Left cardiac atrium (tissue), 4 donors: ENCODE measurements at regions not wholly inside any gene's neighbourhood (a gene's known extent, or its start where the extent isn't known, plus 50 kb on each side); places are given as distances from the start of the nearest gene placed in this dataset.

Experiments
- ATAC-seq, 2 donors: fragments of 200-7000 bp; cut with Tn5 transposase; one replicate each; pipeline ENCODE4 v1.9.1; 2020; ENCODE audit warnings: mild to moderate bottlenecking in 2 of 2, moderate library complexity in 2 of 2
- DNase-seq: peaks from one replicate; pipeline ENCODE4 v3.0.0-alpha.2; 2020
- intact Hi-C, 2 donors: fragments of 100-400 bp; cut with DNase I; formaldehyde crosslinking; loops; one replicate each; pipeline versions ENCODE4 v1.14.1 to v1.15.1; 2022 to 2023
- donor health status: DM: no; HTN: yes; CAD: no.
- donor health status: DM: no; HTN: yes; CAD: no; lungs with severe emphysema.
- donor health status: DM: yes; HTN: yes; CAD: no.
- donor health status: Dilated cardiomyopathy.

DNA sequence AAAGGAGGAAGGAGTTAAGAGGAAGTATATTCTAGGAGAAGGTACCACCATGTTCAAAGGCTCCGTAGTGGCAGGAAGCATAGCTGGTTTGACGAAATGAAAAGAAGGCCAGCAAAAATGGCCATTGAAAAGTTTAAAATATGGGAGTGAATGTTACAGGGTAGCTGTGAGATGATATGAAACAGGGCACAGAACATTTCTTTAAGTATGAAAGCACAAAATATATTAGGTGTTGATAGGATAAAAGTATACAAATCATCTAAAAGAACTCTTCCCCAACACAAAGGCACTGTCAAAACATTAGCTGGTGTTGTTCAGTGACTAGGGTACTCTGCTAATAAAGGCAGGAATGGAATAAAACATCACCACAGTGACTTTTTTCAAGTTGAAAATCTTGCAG is 216.2 kb downstream of the LRRN1 start:
- DNase-seq = no peak
- intact Hi-C loops = no loop called here
- no peak for ATAC-seq

DNA sequence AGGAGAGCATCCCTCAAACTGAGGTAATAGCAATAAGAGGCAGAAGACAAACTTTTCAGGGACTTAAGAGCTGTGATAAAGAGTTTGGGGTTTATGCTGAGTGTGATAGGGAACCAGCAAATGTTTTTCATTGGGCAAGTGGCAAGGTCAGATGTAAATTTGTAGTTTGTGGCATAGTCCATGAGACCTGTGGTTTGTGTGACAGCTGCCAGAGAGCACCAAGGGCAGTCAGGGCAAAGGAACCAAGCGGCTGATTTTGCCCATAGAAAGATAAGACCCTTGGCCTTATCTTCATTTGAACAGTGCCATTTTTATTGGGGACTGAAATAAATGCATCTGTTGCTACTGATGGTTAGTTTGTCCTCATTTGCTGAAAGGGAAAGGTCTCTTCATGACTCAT is 220.3 kb downstream of the LRRN1 start:
- ATAC-seq (no peak), DNase-seq (no peak)
- intact Hi-C loops = no loop called here

DNA sequence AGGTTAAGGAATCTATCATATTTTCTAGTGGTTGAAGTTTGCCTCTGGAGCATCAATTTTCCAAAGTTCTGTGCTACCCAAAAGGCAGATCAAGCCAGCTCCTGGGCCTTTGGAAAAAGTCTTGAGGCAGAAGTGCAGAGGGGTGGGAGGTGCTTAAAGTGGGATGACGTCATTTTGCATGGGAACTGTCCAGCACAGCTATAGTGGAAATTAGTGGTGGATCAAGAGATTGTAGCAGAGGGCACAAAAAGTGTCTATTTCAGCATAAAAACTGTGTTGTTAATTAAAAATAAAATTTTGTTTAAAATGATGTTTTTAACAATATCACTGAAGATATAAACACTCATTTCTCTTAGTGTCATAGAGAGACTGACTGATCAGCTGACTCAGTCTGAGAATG is 221.9 kb downstream of the LRRN1 start:
- intact Hi-C loops = no loop called here
- ATAC-seq (no peak), DNase-seq (no peak)

DNA sequence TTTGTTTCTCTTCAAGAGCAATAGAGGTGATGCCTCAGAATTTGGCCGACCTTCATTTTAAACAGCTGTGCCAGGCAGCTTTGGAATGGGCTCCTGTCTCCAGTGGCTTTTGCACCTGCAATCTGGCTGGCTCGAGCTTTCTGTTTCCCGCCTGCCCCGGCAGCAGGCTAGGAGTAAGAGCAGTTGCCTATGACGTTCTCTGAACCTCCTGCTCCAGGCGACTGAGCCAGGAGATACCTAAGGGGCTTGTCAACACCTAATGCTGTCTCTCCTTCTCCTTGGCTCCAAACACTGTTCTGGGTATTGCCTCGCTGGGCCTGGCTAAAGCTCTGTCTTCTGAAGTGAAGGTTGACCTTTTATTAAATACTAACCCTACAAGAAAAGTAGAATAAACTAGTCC is 229.9 kb downstream of the LRRN1 start:
- intact Hi-C loops = no loop called here
- ATAC-seq (peak; percentile 76 to 91), DNase-seq (peak; percentile 32)

DNA sequence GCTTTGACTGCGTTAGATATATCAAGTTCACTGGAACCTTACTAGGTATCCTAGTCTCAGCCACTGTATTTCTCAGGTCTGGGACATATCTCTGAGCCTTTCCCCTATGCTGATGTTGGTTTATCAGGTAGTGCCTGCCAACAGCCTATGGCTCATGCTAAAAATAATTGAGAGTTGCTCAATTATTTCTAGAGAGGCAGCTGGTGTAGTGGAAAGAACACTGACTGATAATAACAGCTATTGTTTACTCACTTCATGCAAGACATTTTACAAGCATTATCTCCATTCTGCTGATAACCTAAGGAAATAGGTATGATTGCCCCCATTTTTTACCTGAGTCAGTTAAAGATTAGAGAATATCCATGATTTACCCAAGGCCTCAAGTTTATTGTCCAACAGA is 231.4 kb downstream of the LRRN1 start:
- DNase-seq (no peak), ATAC-seq (no peak)
- intact Hi-C loops = no loop called here

DNA sequence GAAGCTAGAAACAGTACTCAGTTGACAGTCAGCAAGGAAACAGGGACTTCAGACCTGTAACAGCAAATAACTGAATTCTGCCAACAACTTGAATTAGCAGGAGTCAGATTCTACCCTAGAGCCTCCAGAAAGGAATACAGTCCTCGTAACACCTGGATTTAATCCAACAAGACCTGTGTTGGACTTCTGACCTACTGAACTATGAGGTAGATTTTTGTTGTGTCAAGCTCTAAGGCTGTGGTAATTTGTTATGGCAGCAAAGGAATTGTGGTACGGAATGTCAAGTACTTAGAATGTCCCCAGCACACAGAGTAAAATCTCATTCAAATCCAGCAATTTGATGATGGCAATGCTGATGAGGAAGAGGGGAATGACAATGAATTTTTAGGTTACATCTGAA is 234.1 kb downstream of the LRRN1 start:
- ATAC-seq (no peak), DNase-seq (no peak)
- intact Hi-C loops = no loop called here

DNA sequence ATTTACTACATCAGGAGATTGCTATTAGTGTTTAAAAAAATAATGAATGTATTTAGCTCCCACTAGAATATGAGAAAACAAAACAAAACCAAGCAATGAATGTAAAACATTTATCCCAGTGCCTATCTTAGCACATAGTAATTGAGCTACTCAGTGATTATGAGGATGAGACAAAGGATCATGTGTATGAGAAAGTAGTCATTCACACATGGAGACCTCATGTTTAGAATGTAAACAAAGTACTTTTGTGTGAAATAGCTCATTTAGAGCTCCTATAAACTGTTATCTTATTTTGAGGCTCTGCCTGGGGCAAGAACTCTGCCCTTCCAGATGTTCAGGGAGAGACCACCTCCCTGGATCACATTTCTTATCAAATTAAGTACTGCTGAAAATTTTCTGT is 236.8 kb downstream of the LRRN1 start:
- intact Hi-C loops = no loop called here
- ATAC-seq (no peak), DNase-seq (no peak)

DNA sequence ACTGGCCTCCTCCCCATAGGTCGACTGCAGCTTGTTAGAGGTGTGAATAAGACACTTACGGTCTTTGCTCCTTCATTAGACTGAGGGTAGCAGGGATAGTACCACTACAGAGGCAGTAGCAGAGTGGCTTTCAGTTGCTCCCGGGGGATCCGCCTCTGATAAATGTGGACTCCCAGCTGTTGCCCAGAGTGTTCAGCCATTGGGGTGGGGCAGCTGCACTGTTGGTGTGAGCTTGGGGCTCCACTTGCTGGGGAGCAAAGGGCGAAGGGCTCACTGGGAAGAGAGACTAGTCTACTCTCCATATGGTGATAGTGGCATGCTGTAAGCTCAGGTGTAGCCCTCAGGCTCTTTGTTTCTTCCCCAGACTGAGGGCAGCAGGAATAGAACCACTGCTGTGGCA is 239.1 kb downstream of the LRRN1 start:
- ATAC-seq (no peak), DNase-seq (no peak)
- intact Hi-C loops = no loop called here

DNA sequence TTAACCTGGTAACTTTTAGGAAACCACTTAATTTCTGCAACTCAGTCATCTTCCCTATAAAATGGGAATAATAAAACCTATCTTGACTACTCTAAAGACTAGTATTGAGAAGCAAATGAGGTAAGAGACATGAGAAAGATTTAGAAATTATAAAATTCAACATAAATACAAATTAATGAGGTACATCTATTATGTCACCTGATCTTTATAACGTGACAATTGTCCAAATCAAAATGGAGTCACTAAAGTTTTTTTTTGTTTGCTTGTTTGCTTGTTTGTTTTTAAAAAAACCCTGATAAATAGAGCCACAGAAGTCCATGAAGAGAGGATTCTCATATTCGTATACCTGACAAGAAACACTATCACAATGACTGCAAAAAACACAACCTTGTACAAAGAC is 242.8 kb downstream of the LRRN1 start:
- no peak for DNase-seq
- intact Hi-C loops = no loop called here
- no peak for ATAC-seq

DNA sequence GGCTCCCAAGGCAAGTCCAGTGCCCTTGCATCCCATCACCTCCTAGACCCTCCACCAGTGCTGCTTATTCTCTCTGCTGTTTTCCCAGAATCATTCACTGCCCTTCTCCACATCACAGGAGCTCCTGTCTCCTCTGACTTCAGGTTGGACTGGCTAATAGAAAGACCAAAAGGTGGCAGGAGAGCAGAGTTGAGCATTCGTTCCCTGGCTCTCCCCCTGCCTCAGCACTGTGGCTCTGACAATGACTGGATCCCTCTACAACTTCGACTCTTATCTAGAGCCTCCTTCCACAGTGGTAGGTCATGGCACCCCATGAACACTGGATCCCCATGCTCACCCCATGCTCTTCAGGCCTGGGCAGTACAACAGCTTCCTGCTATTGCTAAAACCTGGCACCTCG is 243.6 kb downstream of the LRRN1 start:
- intact Hi-C loops = no loop called here
- no peak for ATAC-seq
- DNase-seq = no peak

DNA sequence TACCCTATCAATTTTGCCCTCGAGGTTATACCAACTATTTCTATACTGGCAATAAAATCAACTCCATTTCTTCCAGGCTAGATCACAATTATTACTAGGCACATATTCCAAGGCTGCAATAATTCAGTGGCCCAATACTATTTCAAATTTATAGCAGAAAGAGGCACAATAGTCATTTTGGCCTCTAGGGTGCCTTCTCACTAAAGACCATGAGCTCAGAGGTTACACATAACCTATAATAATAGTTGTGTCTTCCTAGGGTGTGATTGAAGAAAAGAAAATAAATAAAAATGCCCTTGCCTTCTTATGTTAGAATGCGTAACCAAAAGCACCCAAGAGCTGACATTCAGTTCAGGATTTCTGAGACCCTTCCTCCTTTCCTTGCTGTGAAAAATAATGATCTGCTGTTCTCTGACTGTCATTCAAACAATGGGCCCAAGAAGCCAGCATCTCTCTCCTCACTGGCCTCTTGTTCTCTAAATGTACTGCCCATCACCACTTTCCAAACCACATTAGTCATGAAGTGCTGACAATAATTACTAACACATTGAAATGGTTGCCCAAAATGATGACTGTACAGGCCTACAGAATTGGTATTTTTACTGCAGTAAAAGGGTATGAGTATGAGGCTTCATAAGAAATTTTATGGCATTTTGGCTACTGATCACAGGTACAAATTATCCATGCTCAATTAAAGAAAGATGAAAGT is 244.8 kb downstream of the LRRN1 start:
- ATAC-seq = peak in 1 of 2 donors; percentile 54
- intact Hi-C loops = no loop called here
- DNase-seq = no peak

DNA sequence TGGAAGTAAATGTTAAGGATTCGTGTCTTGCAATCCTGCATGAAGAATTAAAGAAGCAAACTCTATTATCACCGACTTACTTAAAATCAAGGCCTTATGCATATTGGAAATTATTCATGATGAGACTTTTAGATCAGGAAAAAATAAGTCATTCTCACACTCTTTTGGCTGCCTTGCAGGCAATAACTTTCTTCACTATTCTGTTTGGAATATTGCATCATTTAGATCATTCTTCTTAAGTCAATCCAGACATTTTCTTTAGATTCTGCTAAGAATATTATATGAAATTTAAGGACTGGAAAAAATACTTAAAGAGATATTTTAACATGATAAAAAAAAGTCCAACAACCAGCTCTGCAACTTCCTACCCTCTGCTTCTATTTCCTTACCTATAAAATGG is 245.4 kb downstream of the LRRN1 start:
- intact Hi-C loops = no loop called here
- no peak for ATAC-seq

DNA sequence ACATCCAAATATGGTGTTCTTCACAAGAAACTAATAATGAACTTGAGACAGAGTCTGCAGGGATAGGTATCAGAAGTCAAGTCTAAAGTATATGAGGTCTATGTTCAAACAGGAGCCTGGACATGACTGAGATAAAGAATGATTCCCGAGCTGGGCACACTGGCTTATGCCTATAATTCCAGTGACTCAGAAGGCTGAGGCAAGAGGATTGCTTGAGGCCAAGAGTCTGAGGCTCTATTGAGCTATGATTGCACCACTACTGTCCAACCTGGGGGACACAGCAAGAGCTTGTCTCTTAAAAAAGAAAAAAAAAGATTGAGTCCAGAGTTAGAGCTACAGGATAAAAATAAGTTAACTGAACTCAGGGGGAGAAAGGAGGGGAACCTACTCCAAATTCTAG is 246.5 kb downstream of the LRRN1 start:
- ATAC-seq = no peak

More for the DNA sequence above, 245.4 kb downstream of the LRRN1 start:
- no peak for DNase-seq

DNA sequence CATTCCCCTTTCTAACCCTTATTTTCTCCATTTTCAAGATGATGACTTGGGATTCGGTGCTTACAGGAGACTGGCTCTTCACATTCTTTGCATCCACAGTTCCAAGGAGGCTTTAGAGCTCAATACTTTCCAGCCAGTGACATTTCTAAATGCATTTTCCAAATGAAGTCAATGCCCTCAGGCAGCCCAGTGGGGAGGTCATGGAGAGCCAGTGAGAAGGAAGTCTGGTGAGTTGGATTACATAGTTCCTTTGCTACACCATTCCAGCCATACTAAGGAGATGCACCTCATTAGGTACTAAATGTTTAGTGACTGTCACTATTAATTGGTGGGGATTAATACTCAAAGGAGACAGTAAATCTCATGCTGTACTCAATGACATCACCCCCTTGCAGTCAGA is 248.1 kb downstream of the LRRN1 start:
- ATAC-seq (no peak), DNase-seq (no peak)
- intact Hi-C loops = no loop called here

More for the DNA sequence above, 246.5 kb downstream of the LRRN1 start:
- DNase-seq = no peak
- intact Hi-C loops = no loop called here

DNA sequence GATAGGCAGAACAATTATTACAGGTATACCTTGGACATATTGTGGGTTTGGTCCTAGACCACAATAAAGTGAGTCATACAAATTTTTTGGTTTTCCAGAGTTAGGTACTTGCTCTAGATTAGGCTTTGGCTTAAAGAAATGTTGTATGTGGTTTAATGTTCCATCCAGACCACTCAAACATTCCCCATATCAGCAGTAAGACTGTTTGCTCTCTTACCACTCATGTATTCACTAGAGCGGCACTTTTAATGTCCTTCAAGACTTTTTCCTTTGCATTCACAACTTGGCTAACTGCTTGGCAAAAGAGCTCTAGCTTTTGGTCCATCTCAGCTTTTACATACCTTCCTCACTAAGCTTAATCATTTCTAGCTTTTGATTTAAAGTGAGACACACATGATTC is 250.5 kb upstream of the SETMAR start:
- ATAC-seq = no peak
- DNase-seq = no peak
- intact Hi-C loops = no loop called here

DNA sequence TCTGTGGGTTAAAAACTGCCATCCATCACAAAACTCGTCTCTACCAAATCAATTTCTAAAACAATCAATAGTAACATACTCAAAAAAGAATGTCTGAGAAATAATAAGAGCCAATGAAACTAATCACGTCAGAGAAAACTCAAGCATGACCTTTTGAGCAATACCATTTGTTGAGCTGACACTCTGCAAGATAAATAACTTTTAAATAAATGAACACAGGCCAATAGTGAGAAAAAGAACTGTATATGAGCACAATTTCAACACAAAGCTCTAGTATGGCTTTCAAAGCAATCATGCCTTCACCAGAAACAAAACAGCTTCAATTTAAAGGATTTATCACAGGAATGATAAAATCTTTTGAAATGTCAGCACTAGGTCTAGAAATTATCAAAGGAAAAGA is 249.2 kb upstream of the SETMAR start:
- intact Hi-C loops = no loop called here
- ATAC-seq = no peak
- no peak for DNase-seq

DNA sequence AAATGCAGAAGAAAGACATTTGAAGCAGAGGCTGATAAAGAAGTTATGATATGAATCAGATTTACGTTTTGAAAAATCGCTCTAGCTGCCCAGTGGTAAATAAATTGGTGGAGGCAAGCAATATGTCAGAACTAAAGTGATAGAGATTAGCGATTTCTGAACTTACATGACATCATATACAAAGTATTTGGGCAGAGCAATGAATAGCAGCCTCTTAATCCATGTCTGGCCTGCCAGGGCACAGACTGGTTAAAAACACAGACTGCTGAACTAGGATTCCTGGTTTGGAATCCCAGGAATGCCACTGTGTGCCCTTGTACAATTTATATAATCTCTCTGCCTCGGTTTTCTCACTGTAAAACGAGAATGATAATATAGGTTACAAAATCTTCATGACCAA is 243.1 kb upstream of the SETMAR start:
- ATAC-seq = peak; percentile 58 to 63
- no peak for DNase-seq
- intact Hi-C loops = no loop called here

DNA sequence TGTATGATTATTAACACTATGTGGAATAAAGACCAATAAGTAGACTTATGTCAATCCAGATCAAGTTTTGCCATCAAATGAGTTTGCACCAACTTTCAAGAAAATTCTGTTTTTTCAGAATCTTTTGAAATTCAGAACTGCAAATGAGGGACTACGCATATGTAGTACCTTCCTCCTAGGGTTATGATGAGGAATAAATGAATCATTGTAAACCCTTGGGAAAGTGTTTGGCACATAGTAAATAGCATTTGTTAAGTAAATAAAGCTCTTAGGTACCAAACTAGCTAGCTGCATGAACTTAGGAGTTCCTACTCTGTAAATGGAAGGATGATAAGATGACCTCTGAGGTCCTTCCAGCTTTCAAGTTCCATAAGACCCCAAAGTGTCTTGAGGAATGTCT is 242.6 kb upstream of the SETMAR start:
- DNase-seq (no peak), ATAC-seq (no peak)
- intact Hi-C loops = no loop called here

DNA sequence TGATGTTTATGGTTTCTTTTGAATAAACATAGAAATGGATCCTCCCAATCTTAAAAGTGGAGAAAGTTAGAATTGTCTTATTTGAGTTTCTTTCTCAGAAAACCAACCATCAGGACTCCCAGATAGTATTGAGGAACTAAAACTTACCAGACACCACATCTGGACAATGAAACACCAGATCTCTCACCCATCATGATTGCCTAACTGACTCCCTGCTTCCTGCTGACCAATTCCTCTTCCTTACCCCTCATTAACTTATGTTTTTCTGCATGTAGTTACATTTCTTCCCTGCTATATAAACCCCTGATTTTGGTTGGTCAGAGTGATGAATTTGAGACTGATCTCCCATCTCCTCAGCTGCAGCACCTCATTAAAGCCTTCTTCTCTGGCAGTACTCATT is 242.0 kb upstream of the SETMAR start:
- intact Hi-C loops = no loop called here
- ATAC-seq = no peak
- no peak for DNase-seq

DNA sequence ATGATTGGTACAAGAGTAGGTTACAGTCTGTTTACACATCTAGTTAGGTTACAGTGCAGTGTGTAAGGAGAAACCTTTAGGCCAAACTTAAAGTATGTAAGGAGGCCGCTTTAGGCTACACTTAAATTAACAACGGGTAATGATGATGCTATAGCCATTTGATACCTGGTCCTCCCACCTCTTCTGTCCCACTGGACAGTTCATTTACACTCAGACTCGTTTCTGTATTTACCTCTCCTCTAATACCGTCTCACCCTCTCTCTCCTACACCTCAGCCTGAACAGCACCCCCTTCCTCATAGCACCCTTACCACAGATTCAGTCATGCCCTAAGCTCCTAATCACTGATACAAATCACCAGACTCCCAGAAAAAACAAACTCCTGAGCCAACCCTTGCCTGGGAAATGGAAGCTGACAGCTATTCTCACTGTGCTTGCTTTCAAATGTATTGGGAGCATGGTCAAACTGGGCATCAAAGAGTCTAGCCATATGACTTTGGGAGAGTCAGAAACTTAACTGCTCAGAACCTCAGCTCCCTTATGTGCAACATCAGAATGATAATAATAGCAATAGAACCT is 241.3 kb upstream of the SETMAR start:
- DNase-seq (no peak), ATAC-seq (no peak)
- intact Hi-C loops = no loop called here

DNA sequence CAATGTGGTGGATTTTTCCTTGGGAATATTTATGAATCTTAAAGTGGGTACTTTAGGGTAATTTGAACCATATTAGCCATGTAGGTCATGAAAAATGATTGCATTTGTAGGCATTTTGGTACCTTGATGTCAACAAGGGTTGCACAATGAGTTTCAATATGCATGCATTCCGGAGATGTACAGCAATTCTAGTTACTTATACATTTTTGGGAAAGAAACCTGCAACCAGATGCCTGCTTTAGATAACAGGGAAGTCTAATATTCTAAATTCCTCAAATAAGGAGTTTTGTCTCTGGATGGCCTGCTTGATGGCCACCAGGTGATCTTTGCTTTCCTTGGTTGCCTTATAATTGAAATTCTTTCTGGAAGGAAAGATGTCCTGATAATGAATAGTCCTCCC is 240.5 kb upstream of the SETMAR start:
- intact Hi-C loops = no loop called here
- ATAC-seq (no peak), DNase-seq (no peak)
